ENCODE measurements at regions not wholly inside any gene's neighbourhood (a gene's known extent, or its start where the extent isn't known, plus 50 kb on each side); places are given as distances from the start of the nearest gene placed in this dataset.
"Not testable (repeated sequence)": the region's sequence is repeated elsewhere in the genome, so short reads cannot be mapped to it uniquely, and the experiment has no call there.

DNA sequence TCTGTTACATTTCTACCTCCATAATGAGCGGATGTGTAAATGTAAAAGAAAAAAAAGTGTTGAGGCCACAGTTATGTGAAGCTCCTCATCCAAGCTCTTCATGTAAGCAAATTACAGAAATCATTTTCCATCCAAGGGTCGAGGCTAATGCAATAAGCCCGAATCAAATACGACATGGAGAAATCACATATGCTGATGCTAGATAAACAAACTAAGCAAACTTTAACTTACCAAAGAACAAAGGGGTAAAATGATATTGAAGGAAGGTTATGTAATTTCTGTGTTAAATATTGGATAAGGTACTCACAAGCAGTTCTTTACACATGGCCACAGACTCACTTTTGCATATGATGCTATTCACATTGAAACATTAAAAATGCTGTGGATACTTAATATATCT is 310.2 kb upstream of the ID2 start:
- Mint-ChIP-seq H3K4me1 (ENCODE audit: low read depth) (peaks cover 4% of the 10 kb centered on the region), H3K27ac (no peak overlapping the region), H3K4me3 (no peak overlapping the region), H3K9me3 (peaks cover 10% of the 10 kb centered on the region), H3K27me3 (ENCODE audit: insufficient read depth) (peaks cover 18% of the 10 kb centered on the region), H3K36me3 (ENCODE audit: low read depth) (peaks cover 5% of the 10 kb centered on the region)
- no peak for DNase-seq (ENCODE audit: low spot score)
- intact Hi-C loops (cut with micrococcal nuclease), result no loop called here

DNA sequence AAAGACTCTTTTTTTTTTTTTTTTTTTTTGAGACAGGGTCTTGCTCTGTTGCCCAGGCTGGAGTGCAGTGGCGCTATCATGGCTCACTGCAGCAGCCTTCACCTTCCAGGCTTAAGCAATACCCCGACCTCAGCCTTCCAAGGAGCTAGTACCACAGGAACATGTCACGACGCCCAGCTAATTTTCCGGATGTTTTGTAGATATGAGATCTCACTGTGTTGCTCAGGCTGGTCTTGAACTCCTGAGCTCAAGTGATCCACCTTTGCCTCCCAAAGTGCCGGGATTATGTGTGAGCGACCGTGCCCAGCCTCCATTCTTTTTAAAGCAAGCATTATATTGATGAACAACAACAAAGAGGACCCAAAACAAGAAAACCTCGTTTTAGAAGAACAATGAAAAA is 307.1 kb upstream of the ID2 start:
- Mint-ChIP-seq H3K36me3 (ENCODE audit: low read depth) (peaks cover 5% of the 10 kb centered on the region), H3K4me1 (ENCODE audit: low read depth) (peaks cover 21% of the 10 kb centered on the region), H3K4me3 (no peak overlapping the region), H3K27me3 (ENCODE audit: insufficient read depth) (peaks cover 11% of the 10 kb centered on the region), H3K9me3 (peaks cover 10% of the 10 kb centered on the region), H3K27ac (no peak overlapping the region)
- no peak for DNase-seq (ENCODE audit: low spot score)
- intact Hi-C loops (cut with micrococcal nuclease), result loop anchor here (5.0 kb wide), 1 partner anchor 122 kb away; no protein-coding TSS in a partner anchor

DNA sequence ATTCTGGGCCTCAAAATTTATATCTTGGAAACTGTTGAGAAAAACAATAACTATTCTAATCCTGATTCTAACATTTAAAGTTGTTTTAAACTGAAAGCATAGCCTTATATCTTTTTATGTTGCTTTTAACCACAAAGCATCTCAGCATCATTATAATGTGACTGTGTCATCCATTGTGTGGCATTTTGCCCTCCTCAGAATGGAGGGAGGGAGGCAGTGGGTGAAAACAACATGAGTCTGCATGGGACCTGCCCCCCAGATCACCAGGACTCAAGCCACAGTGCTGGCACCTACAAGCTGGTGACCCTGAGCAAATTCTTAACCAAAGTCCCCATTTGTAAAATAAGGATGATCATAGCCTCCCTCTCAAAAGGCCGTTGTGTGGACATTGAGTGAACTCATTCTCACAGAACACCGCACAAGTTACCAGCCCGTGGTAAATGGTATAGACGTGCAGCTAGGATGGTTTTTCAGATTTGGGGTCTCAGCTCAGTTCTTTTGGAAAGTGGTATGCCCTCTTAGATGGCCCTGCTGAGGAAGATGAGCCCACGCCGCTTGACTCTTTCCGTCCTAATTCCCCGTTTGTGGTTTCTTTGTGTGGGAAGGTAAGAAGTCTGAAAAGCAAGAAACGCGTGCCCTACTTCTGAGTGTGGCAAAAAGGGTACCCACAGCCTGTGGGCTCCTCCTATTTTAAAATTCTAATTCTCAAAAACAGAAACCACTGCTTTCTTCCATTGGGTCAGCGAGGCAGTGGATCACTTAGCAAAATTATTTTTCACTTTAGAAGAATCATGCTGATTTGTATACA is 305.0 kb upstream of the ID2 start:
- peaks cover 21% of the 10 kb centered on the region for H3K4me1 Mint-ChIP-seq (ENCODE audit: low read depth)
- H3K27ac Mint-ChIP-seq, result peak overlapping the region; percentile 40
- DNase-seq (ENCODE audit: low spot score), result no peak
- peaks cover 5% of the 10 kb centered on the region for H3K36me3 Mint-ChIP-seq (ENCODE audit: low read depth)
- H3K4me3 Mint-ChIP-seq, result peak overlapping the region; percentile 7
- H3K27me3 Mint-ChIP-seq (ENCODE audit: insufficient read depth), result peaks cover 9% of the 10 kb centered on the region
- H3K9me3 Mint-ChIP-seq, result peaks cover 10% of the 10 kb centered on the region
- intact Hi-C loops (cut with micrococcal nuclease), result loop anchor here (1.0 to 5.0 kb wide), 4 partner anchors 40 to 125 kb away; no protein-coding TSS in a partner anchor

DNA sequence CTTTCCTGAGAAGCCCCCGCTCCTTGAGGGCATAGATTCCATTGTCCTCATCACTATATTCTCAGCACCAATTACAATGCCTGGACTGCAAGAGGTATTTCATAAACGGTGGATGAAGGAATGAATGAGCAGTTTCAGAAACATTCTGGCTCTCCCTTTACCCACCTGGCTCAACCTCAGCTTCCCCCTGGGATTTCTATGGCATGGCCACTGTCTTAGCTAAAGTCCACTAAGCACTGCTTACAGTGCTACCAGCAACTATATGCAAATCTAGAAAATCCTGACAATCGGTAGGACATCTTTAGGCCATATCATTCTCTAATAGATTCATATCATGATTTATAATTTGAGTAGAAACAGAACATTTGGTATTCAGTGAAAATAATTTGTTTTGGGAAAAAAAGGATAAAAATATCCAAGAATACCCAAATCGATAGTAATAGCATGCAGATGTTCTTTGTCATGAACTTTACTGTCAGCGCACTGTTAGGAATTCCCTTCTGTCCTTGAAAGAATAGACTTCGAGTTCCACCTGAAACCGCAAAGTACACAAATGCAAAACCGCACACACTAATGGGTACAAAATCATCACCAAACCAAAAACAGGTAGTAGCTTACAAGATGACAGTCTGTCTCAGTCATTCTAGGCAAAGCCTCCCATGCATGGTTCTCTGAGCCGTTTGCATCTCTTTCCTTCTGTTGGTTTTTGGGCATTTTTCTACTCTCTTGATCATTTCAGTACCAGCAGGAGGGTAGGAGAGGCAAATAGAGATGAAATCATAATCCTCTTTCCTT is 303.6 kb upstream of the ID2 start:
- Mint-ChIP-seq H3K4me1 (ENCODE audit: low read depth) (peaks cover 21% of the 10 kb centered on the region), H3K27ac (peak overlapping the region; percentile 15), H3K9me3 (peaks cover 3% of the 10 kb centered on the region), H3K36me3 (ENCODE audit: low read depth) (peaks cover 1% of the 10 kb centered on the region), H3K27me3 (ENCODE audit: insufficient read depth) (peaks cover 5% of the 10 kb centered on the region), H3K4me3 (no peak overlapping the region)
- DNase-seq (ENCODE audit: low spot score), result no peak
- intact Hi-C loops (cut with micrococcal nuclease), result loop anchor here (5.0 kb wide), 1 partner anchor 126 kb away; no protein-coding TSS in a partner anchor

DNA sequence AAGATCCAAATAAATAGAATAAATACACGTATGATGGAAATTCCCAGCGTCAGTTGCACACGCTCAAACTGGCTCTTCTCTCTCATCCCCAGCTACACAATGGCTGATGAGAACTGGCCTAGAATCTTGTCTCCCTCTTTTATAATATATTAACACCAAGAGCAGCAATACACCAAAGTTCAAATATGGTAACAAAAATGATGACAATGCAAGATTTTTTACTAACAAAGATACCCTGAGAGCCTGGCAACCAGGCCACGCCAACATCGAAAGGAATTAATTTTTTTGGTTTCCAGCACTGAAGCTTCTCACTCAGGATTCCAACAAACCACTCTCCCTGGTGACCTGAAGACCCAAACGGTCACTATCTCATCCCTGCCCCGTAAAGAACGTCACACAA is 302.7 kb upstream of the ID2 start:
- Mint-ChIP-seq H3K9me3 (no peaks in the 10 kb centered on the region), H3K4me3 (no peak overlapping the region), H3K27ac (no peak overlapping the region), H3K36me3 (ENCODE audit: low read depth) (no peaks in the 10 kb centered on the region), H3K27me3 (ENCODE audit: insufficient read depth) (peaks cover 5% of the 10 kb centered on the region), H3K4me1 (ENCODE audit: low read depth) (peaks cover 23% of the 10 kb centered on the region)
- DNase-seq (ENCODE audit: low spot score), result no peak
- intact Hi-C loops (cut with micrococcal nuclease), result loop anchor here (5.0 kb wide), 1 partner anchor 127 kb away; no protein-coding TSS in a partner anchor

DNA sequence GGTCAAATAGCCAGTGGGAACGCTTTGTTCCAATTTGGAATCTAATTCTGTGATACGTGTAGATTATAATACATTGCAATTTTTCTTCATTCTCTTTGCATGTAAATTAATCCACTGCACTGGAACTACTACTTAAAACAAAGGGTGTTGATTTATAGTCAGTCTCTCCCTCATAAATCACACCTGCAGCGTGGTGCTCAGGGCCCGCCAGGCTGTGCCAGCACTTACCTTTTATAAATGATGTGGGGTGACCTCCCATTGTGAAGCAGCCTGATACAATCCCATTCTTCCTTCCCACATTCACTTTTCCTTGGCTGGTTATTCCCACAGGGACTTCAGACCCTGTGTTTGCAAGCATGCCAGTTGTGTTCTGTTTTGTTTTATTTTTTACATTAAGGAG is 302.3 kb upstream of the ID2 start:
- Mint-ChIP-seq H3K36me3 (ENCODE audit: low read depth) (no peaks in the 10 kb centered on the region), H3K4me1 (ENCODE audit: low read depth) (peaks cover 27% of the 10 kb centered on the region), H3K4me3 (no peak overlapping the region), H3K9me3 (no peaks in the 10 kb centered on the region), H3K27ac (no peak overlapping the region), H3K27me3 (ENCODE audit: insufficient read depth) (peaks cover 5% of the 10 kb centered on the region)
- no peak for DNase-seq (ENCODE audit: low spot score)
- intact Hi-C loops (cut with micrococcal nuclease), result loop anchor here (5.0 kb wide), 1 partner anchor 127 kb away; no protein-coding TSS in a partner anchor

DNA sequence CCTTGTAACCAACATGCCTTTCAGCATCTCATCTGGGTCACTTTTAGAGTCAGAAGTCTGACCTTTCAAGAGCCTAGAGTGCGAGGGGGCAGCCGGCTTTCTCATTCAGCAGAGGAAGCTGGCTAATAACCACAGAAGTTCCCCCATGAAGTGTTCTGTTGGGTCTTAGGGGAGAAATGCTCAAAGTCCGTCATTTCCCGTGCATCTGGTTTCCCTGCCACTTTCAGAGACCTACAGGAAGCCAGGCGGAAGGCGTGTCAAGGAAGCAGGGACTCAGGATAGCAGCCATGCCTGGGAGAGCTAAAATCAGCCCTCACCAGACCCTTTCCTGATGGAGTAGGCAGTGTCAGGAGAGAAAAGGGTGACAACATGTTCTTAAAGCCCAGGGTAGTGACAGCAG is 301.8 kb upstream of the ID2 start:
- intact Hi-C loops (cut with micrococcal nuclease), result no loop called here
- no peak overlapping the region for H3K27ac Mint-ChIP-seq
- no peaks in the 10 kb centered on the region for H3K9me3 Mint-ChIP-seq
- no peak for DNase-seq (ENCODE audit: low spot score)
- H3K27me3 Mint-ChIP-seq (ENCODE audit: insufficient read depth), result peaks cover 3% of the 10 kb centered on the region
- no peak overlapping the region for H3K4me3 Mint-ChIP-seq
- peaks cover 29% of the 10 kb centered on the region for H3K4me1 Mint-ChIP-seq (ENCODE audit: low read depth)
- H3K36me3 Mint-ChIP-seq (ENCODE audit: low read depth), result no peaks in the 10 kb centered on the region

DNA sequence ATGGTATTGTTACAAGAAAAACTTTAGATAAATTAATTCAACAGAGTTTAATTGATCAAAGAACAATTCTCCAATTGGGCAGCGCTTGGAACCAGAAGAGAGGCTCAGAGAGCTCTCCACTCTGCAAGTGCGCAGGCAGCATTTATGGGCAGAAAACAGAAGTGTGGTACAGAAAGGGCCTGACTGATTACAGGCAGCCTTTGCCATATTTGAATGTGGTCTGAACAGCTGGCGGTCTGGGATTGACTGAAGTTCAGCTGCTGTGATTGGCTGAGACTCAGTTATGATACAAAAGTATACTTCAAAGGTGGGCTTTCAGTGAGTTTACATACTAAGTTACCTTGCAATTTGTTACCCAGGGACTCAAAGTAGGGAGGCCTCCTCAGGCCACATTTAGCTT is 301.3 kb upstream of the ID2 start:
- peaks cover 29% of the 10 kb centered on the region for H3K4me1 Mint-ChIP-seq (ENCODE audit: low read depth)
- no peak overlapping the region for H3K4me3 Mint-ChIP-seq
- no peak for DNase-seq (ENCODE audit: low spot score)
- H3K27ac Mint-ChIP-seq, result no peak overlapping the region
- H3K36me3 Mint-ChIP-seq (ENCODE audit: low read depth), result no peaks in the 10 kb centered on the region
- no peaks in the 10 kb centered on the region for H3K9me3 Mint-ChIP-seq
- intact Hi-C loops (cut with micrococcal nuclease), result no loop called here
- peaks cover 3% of the 10 kb centered on the region for H3K27me3 Mint-ChIP-seq (ENCODE audit: insufficient read depth)

DNA sequence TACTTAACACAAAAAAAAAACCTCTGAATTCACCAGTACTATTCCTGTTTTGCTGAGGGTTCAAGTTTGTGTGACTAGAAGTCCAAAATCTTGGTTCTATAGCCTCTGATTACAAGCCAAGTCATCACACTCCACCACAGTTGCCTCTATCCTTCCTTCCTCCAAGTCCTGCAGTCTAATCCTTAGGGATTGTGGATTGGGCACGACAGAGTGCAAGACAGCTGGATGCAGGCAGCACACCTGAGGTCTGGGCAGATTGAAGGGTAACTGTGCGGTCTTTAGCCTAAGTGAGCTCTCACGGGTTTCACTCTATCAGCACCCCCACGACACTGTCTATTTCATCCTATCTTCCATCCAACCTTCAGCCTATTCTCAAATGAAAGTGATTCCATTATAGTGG is 299.4 kb upstream of the ID2 start:
- intact Hi-C loops (cut with micrococcal nuclease), result no loop called here
- no peaks in the 10 kb centered on the region for H3K36me3 Mint-ChIP-seq (ENCODE audit: low read depth)
- peaks cover 17% of the 10 kb centered on the region for H3K4me1 Mint-ChIP-seq (ENCODE audit: low read depth)
- peaks cover 7% of the 10 kb centered on the region for H3K27me3 Mint-ChIP-seq (ENCODE audit: insufficient read depth)
- H3K27ac Mint-ChIP-seq, result no peak overlapping the region
- no peak overlapping the region for H3K4me3 Mint-ChIP-seq
- peaks cover under 1% of the 10 kb centered on the region for H3K9me3 Mint-ChIP-seq
- DNase-seq (ENCODE audit: low spot score), result no peak

DNA sequence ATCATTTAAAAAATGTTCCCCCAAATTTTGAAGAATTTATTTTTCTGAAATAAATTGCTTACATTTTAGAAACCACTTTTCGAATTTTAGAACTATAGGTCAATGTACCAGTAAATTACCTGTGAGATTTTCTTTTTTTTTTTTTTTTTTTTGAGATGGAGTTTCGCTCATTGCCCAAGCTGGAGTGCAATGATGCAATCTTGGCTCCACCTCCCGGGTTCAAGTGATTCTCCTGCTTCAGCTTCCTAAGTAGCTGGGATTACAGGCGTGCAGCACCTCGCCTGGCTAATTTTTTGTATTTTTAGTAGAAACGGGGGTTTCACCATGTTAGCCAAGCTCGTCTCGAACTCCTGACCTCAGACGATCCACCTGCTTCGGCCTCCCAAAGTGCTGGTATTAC is 295.1 kb upstream of the ID2 start:
- DNase-seq (ENCODE audit: low spot score); H3K27ac Mint-ChIP-seq; H3K4me3 Mint-ChIP-seq; intact Hi-C loops (cut with micrococcal nuclease); H3K36me3 Mint-ChIP-seq (ENCODE audit: low read depth); H3K9me3 Mint-ChIP-seq: not testable (repeated sequence)
- Mint-ChIP-seq H3K27me3 (ENCODE audit: insufficient read depth) (peaks cover 12% of the 10 kb centered on the region), H3K4me1 (ENCODE audit: low read depth) (peaks cover 11% of the 10 kb centered on the region)

DNA sequence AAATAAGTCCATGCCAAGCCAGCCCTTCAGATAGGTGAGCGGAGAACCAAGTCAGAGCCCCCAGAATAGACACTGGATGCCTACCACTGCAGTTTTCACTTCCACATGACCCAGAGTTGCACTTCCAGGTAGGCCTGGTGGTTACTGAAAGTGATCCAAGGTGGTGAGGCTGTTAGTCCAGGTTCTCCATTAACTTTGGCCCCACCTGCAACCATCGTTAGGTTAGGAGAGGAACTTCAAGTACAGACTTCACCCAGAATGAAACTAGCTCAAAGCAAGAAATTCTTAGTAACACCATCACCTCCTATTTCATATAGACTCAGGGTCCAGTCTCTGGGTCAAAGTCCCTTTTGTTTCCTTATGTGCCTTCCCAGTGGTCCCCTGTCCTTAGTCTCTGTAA is 293.1 kb upstream of the ID2 start:
- intact Hi-C loops (cut with micrococcal nuclease), result no loop called here
- H3K36me3 Mint-ChIP-seq (ENCODE audit: low read depth), result peaks cover 1% of the 10 kb centered on the region
- H3K9me3 Mint-ChIP-seq, result peaks cover 8% of the 10 kb centered on the region
- H3K27ac Mint-ChIP-seq, result no peak overlapping the region
- H3K4me3 Mint-ChIP-seq, result no peak overlapping the region
- DNase-seq (ENCODE audit: low spot score), result no peak
- H3K27me3 Mint-ChIP-seq (ENCODE audit: insufficient read depth), result peaks cover 9% of the 10 kb centered on the region
- peaks cover 14% of the 10 kb centered on the region for H3K4me1 Mint-ChIP-seq (ENCODE audit: low read depth)

DNA sequence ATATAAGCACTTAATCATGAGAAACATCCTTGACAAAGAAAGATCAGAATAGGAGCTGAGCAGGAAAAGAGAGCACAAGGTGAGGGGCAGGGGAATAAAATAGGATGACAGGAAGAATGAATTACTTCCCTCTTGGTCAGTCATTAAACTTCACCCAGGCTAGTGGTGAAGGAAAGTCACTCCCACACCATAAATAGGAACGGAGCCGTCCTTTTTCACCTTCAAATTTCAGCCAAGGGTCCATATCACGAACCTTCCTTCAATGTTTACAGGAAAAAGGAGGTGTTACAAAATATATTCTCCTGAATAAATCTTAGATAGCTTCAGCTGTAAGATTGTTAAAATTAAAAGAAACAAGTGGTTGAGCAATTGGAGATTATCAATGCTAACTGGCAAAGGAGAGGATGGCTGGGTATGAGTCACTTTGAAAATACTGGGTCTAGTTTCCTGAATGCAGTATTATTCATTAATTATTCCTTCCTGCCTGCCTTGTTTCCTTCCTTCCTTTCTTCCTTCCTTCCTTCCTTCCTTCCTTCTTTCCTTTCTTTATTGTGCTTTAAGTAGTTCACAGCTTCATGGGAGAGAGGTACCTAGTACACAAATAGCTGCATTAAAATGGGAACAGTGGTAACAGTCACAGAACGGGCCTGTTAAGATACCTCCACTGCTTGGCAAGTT is 292.3 kb upstream of the ID2 start:
- H3K9me3 Mint-ChIP-seq, result peaks cover 8% of the 10 kb centered on the region
- H3K4me3 Mint-ChIP-seq, result no peak overlapping the region
- DNase-seq (ENCODE audit: low spot score), result no peak
- H3K27ac Mint-ChIP-seq, result no peak overlapping the region
- H3K4me1 Mint-ChIP-seq (ENCODE audit: low read depth), result peaks cover 8% of the 10 kb centered on the region
- intact Hi-C loops (cut with micrococcal nuclease), result no loop called here
- peaks cover 1% of the 10 kb centered on the region for H3K36me3 Mint-ChIP-seq (ENCODE audit: low read depth)
- H3K27me3 Mint-ChIP-seq (ENCODE audit: insufficient read depth), result peaks cover 9% of the 10 kb centered on the region

DNA sequence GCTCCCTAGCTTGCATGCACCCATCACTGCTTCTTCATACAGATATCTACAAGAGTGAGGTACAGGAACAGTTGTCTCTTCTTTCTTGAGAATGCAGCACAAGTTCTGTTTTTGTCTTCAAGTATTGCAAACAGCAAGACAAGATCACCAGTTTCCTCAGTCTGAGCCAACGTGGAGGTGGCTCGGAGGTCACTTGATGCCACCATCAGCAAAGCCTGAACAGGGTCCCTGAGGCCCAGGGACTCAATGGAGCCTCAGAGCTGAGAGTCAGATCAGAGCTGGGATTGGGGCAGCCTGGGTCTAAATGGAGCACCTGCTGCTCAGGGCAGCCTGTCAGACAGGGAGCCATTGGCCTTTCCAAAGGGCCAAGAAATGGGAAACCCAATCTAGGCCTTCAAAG is 290.7 kb upstream of the ID2 start:
- DNase-seq (ENCODE audit: low spot score), result no peak
- no peak overlapping the region for H3K4me3 Mint-ChIP-seq
- H3K9me3 Mint-ChIP-seq, result peaks cover 8% of the 10 kb centered on the region
- intact Hi-C loops (cut with micrococcal nuclease), result no loop called here
- peaks cover 7% of the 10 kb centered on the region for H3K27me3 Mint-ChIP-seq (ENCODE audit: insufficient read depth)
- H3K27ac Mint-ChIP-seq, result no peak overlapping the region
- peaks cover 1% of the 10 kb centered on the region for H3K36me3 Mint-ChIP-seq (ENCODE audit: low read depth)
- peaks cover 6% of the 10 kb centered on the region for H3K4me1 Mint-ChIP-seq (ENCODE audit: low read depth)

Measured in activated T-helper 1 cell treated with anti-CD3 and anti-CD28 coated beads, Interleukin-12 subunit alpha, Interleukin-12 subunit beta, Interleukin-2, Interleukin-4 antibody, amounts not matched to agents 30 ng/mL and 10 ng/mL and 1 ng/mL, durations not matched to agents 14 hours and 24 hours and 36 hours (primary cell).